Upper lobe of left lung (tissue), 6 donors: ENCODE measurements at regions not wholly inside any gene's neighbourhood (a gene's known extent, or its start where the extent isn't known, plus 50 kb on each side); places are given as distances from the start of the nearest gene placed in this dataset.

Source experiments
- ATAC-seq, 2 donors: fragments of 200-7000 bp; cut with Tn5 transposase; one replicate each; pipeline ENCODE4 v1.9.1; 2022; ENCODE audit warnings: mild to moderate bottlenecking in 2 of 2, moderate library complexity in 2 of 2; ENCODE audit not compliant: low FRiP score in 2 of 2
- DNase-seq, 2 donors: peaks; one replicate each; pipeline ENCODE4 v3.0.0-alpha.2; 2019 to 2020
- H3K27ac ChIP-seq, 4 donors: fragments of 200-600 bp; sonication (generic); one replicate each; pipeline ENCODE4 v1.5.1; 2016 to 2019
- H3K27me3 ChIP-seq, 4 donors: fragments of 200-600 bp; sonication (generic); one replicate each; pipeline ENCODE4 v1.5.1; 2017 to 2019
- H3K36me3 ChIP-seq, 4 donors: fragments of 200-600 bp; sonication (generic); one replicate each; pipeline ENCODE4 v1.5.1; 2016 to 2019
- H3K4me1 ChIP-seq, 4 donors: fragments of 200-600 bp; sonication (generic); one replicate each; pipeline ENCODE4 v1.5.1; 2018 to 2019
- H3K4me3 ChIP-seq, 4 donors: fragments of 200-600 bp; sonication (generic); one replicate each; pipeline ENCODE4 v1.5.1; 2017 to 2019; ENCODE audit warnings: mild to moderate bottlenecking in 2 of 4, moderate library complexity in 1 of 4
- H3K9me3 ChIP-seq, 4 donors: fragments of 200-600 bp; sonication (generic); one replicate each; pipeline ENCODE4 v1.5.1; 2018 to 2019
- EP300 ChIP-seq, 4 donors: sonication (generic); formaldehyde crosslinking; IDR thresholded peaks; one replicate each; pipeline ENCODE4 v1.5.1; 2017; ENCODE audit warnings: antibody characterized with exemption in 4 of 4, control low read depth in 2 of 4
- POLR2A ChIP-seq, 4 donors: fragments of 450-650 bp; IDR thresholded peaks; one replicate each; pipeline ENCODE4 v1.5.1; 2016 to 2017; ENCODE audit warnings: antibody characterized with exemption in 4 of 4, mild to moderate bottlenecking in 2 of 4
- POLR2AphosphoS5 ChIP-seq, 2 donors: sonication (generic); formaldehyde crosslinking; IDR thresholded peaks; one replicate each; pipeline ENCODE4 v1.5.1; 2017; ENCODE audit warnings: antibody characterized with exemption in 2 of 2
- WGBS, 2 donors: methylation state at CpG; one replicate each; pipeline ENCODE4 v1.1.5; 2017 to 2018; 5-methylcytosine and 5-hydroxymethylcytosine counted together
- TF ChIP-seq, protein P1 (sequence below), 6 experiments: fragments of 450-650 bp in 4 of 6; fragments of 200-600 bp in 2 of 6; sonication (generic) in 2 of 6; IDR thresholded peaks; one replicate each; pipeline ENCODE4 v1.5.1; 2016 to 2019; ENCODE audit warnings: antibody characterized with exemption in 6 of 6
- donor health status: DM: no; HTN: no; CAD: no; lungs with moderate emphysema.
- donor health status: DM: no; HTN: yes; CAD: no; lungs with severe emphysema.

DNA sequence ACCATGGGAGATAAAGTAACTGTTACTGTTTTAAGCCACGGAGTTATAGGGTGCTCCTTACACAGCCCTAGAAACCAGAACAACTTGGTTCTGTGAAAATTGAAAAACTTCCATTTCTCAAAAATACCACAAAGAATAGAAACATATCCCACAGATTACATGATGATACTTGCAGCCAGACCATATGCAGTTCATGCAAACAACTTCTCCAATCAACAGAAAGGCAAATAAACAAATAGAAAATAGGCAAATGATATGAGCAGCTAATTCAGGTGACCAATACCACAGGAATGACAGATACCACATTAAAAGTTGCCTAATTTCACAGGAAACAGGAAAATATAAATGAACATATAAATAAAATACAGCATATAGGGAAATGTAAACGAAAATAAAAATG lies 297.5 kb downstream of the HTR7 start:
- Histone ChIP-seq H3K9me3 (peaks cover 0 to 7% (median 0%) of the 10 kb centered on the region in 4 donors), H3K27me3 (no peaks in the 10 kb centered on the region), H3K4me3 (no peak overlapping the region), H3K36me3 (no peaks in the 10 kb centered on the region), H3K27ac (no peak overlapping the region), H3K4me1 (no peaks in the 10 kb centered on the region)
- no peak for DNase-seq
- TF ChIP-seq POLR2AphosphoS5 (IDR thresholded peaks at IDR 0.05): no peak
- no peak for TF ChIP-seq POLR2A (IDR thresholded peaks at IDR 0.05)
- 63 to 70% methylated on average over 2 of the region's 2 CpGs for WGBS, 2 donors
- no peak for ATAC-seq

DNA sequence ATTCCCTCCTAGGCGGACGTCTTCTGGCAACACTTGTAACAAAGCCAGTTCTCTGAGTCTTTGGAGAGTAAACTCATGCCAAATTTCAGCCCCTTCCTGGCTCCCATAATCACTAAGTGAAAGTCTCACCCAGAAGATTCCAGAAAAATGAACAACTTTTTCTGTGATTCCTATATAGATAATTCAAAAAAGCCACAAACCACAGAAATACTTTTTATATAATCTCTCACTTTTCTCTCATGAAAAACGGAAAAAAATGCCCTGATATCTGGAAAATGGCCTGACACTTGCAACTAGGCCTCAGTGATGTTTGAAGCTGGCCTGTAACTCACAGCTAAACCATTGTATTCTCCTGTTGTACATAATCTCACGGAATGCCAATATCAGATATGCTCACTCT lies 296.2 kb downstream of the HTR7 start:
- TF ChIP-seq, protein P1, sequence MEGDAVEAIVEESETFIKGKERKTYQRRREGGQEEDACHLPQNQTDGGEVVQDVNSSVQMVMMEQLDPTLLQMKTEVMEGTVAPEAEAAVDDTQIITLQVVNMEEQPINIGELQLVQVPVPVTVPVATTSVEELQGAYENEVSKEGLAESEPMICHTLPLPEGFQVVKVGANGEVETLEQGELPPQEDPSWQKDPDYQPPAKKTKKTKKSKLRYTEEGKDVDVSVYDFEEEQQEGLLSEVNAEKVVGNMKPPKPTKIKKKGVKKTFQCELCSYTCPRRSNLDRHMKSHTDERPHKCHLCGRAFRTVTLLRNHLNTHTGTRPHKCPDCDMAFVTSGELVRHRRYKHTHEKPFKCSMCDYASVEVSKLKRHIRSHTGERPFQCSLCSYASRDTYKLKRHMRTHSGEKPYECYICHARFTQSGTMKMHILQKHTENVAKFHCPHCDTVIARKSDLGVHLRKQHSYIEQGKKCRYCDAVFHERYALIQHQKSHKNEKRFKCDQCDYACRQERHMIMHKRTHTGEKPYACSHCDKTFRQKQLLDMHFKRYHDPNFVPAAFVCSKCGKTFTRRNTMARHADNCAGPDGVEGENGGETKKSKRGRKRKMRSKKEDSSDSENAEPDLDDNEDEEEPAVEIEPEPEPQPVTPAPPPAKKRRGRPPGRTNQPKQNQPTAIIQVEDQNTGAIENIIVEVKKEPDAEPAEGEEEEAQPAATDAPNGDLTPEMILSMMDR (IDR thresholded peaks at IDR 0.05): no peak
- TF ChIP-seq POLR2A (IDR thresholded peaks at IDR 0.05) (no peak), EP300 (IDR thresholded peaks at IDR 0.05) (no peak), POLR2AphosphoS5 (IDR thresholded peaks at IDR 0.05) (no peak)
- Histone ChIP-seq H3K27me3 (no peaks in the 10 kb centered on the region), H3K27ac (no peak overlapping the region), H3K36me3 (no peaks in the 10 kb centered on the region), H3K4me3 (no peak overlapping the region), H3K4me1 (no peaks in the 10 kb centered on the region), H3K9me3 (peaks cover 0 to 7% (median 0%) of the 10 kb centered on the region in 4 donors)
- WGBS, 2 donors: 71 to 74% methylated on average over 4 of the region's 4 CpGs
- ATAC-seq (no peak), DNase-seq (no peak)

DNA sequence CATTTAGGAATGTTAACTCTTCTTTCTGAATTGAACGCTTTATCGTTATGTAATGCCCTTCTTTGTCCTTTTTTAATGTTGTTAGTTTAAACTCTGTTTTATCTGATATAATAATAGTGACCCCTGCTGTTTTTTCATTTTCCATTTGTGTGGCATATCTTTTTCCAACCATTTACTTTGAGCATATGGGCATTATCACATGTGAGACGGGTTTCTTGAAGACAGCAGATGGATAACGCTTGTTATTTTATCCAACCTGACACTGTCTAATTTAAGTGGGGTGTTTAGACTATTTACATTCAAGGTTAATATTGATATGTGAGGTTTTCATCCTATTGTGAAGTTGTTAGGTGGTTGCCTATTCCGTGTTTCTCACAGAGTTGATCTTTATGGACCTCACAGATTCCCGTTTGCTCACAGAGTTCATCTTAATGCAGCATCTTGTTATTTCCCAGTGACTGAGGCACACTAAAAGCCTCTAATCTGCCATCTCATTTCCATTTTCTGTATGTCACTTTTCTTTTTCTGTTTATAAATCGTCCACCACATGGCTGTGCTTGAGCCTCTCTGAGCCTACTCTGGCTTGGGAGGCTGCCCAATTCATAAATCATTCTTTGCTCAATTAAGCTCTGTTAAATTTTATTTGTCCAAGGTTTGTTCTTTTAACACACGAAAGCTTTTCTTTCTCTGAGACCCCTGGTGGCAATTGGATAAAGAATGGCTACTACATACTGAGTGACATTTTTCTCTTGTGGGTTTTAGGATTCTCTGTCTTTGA lies 286.2 kb downstream of the HTR7 start:
- Histone ChIP-seq H3K27me3 (no peaks in the 10 kb centered on the region), H3K4me3 (no peak overlapping the region), H3K4me1 (no peaks in the 10 kb centered on the region), H3K36me3 (no peaks in the 10 kb centered on the region), H3K27ac (no peak overlapping the region), H3K9me3 (no peaks in the 10 kb centered on the region)
- WGBS, 2 donors: 86% methylated on average over 8 of the region's 8 CpGs
- DNase-seq: no peak
- no peak for ATAC-seq
- TF ChIP-seq POLR2AphosphoS5 (IDR thresholded peaks at IDR 0.05): no peak
- no peak for TF ChIP-seq POLR2A (IDR thresholded peaks at IDR 0.05)
- TF ChIP-seq, protein P1 (IDR thresholded peaks at IDR 0.05): no peak
- TF ChIP-seq EP300 (IDR thresholded peaks at IDR 0.05): no peak

DNA sequence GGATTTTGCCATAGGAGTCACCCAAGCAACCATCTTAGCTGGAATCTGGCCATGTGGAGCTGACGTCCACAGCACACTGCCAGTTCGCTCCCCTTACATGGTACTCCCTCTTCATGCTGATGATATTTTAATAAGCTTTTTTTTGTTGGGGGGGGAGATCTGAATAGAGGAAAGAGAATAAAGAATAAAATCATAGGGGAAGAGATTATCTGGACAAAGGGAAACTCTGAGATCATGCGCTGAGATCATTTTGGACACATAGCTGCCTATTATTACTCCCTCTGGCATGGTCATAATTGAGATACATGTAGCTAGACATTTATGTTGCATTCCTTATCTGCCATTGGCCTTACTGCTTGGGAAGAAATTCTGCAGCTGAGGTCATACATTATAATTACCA lies 282.7 kb downstream of the HTR7 start:
- no peak for ATAC-seq
- Histone ChIP-seq H3K4me3 (no peak overlapping the region), H3K4me1 (no peaks in the 10 kb centered on the region), H3K9me3 (no peaks in the 10 kb centered on the region), H3K27ac (no peak overlapping the region), H3K36me3 (no peaks in the 10 kb centered on the region), H3K27me3 (no peaks in the 10 kb centered on the region)
- TF ChIP-seq POLR2A (IDR thresholded peaks at IDR 0.05) (no peak), POLR2AphosphoS5 (IDR thresholded peaks at IDR 0.05) (no peak), EP300 (IDR thresholded peaks at IDR 0.05) (no peak)
- TF ChIP-seq, protein P1 (IDR thresholded peaks at IDR 0.05): no peak
- 87 to 90% methylated on average over 3 of the region's 3 CpGs for WGBS, 2 donors
- DNase-seq: no peak

DNA sequence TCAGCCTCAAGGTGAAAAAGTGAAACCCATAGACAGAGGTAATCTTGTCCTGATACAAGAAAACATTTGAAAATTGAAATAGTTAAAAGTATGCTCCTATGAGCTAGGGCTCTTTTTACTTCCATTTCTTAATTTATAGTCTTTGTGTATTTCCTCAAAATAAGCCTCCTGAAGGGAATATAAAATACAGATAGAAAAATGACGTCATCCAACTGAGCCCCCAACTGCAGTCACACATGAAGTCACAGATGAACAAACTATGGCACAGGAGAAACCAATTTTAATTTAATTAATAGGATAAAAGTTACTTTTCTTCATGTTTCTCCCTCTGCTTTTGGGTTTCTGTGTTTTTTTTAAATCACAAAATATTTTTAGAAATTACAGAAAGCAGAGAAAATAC lies 280.3 kb downstream of the HTR7 start:
- ATAC-seq: no peak
- Histone ChIP-seq H3K4me1 (no peaks in the 10 kb centered on the region), H3K36me3 (no peaks in the 10 kb centered on the region), H3K4me3 (no peak overlapping the region), H3K27ac (no peak overlapping the region), H3K9me3 (no peaks in the 10 kb centered on the region), H3K27me3 (no peaks in the 10 kb centered on the region)
- 52 to 67% methylated on average over 1 of the region's 1 CpG for WGBS, 2 donors
- TF ChIP-seq POLR2AphosphoS5 (IDR thresholded peaks at IDR 0.05) (no peak), POLR2A (IDR thresholded peaks at IDR 0.05) (no peak), EP300 (IDR thresholded peaks at IDR 0.05) (no peak)
- TF ChIP-seq, protein P1 (IDR thresholded peaks at IDR 0.05): no peak
- DNase-seq: no peak
